ENCODE measurements at regions not wholly inside any gene's neighbourhood (a gene's known extent, or its start where the extent isn't known, plus 50 kb on each side); places are given as distances from the start of the nearest gene placed in this dataset.

- no peak for TF ChIP-seq CTCF (IDR thresholded peaks at IDR 0.05)
- no peak for TF ChIP-seq EZH2phosphoT487 (IDR thresholded peaks at IDR 0.05)
These were observed 127.8 kb upstream of the CCDC180 start for GRCh38 chr9:97179616-97180015.

All from neural progenitor cell (in vitro differentiated cells).